ENCODE measurements at regions not wholly inside any gene's neighbourhood (a gene's known extent, or its start where the extent isn't known, plus 50 kb on each side); places are given as distances from the start of the nearest gene placed in this dataset.

DNA sequence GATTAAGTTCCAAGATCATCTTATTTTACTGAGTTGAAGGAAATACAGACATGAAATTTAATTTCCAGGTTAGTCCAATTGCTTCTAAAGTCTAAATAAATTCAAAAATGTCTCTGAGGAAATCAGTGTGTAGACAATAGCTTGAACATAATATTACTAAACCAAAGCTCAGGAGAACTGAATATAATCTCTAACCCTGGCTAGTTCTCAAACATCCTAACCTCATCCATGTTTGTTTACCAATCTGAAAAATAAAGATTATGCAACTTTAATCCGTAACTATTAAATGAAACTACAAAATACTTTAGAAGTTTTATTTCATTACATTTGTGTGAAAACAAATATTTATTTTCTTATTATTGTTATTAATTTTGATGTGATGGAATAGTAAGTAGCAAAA lies 387.2 kb downstream of the TBC1D32 start:
- ChIA-PET POLR2A (no interaction called here), CTCF (interaction anchor here (1.3 kb wide), 1 partner anchor 12 kb away, joined by 4 read pairs; no protein-coding TSS in a partner anchor)
- H3K27ac ChIP-seq (ENCODE audit: low read depth in 2 of 2, low read length in 1 of 2), result no peak overlapping the region
- peaks cover 0 to 4% of the 10 kb centered on the region in 2 experiments for H3K36me3 ChIP-seq (replicated peaks in 1 of 2; ENCODE audit: control insufficient read depth in 1 of 2, insufficient read depth in 2 of 2, low read length in 1 of 2)
- H3K4me2 ChIP-seq, result no peak overlapping the region
- no peaks in the 10 kb centered on the region for H3K9me3 ChIP-seq
- no peak for TF ChIP-seq RXRA (IDR thresholded peaks at IDR 0.05; ENCODE audit: borderline replicate concordance, low read depth)
- no peak for TF ChIP-seq FOXJ3 (CRISPR knock-in tag; IDR thresholded peaks at IDR 0.05)
- TF ChIP-seq, protein P1, sequence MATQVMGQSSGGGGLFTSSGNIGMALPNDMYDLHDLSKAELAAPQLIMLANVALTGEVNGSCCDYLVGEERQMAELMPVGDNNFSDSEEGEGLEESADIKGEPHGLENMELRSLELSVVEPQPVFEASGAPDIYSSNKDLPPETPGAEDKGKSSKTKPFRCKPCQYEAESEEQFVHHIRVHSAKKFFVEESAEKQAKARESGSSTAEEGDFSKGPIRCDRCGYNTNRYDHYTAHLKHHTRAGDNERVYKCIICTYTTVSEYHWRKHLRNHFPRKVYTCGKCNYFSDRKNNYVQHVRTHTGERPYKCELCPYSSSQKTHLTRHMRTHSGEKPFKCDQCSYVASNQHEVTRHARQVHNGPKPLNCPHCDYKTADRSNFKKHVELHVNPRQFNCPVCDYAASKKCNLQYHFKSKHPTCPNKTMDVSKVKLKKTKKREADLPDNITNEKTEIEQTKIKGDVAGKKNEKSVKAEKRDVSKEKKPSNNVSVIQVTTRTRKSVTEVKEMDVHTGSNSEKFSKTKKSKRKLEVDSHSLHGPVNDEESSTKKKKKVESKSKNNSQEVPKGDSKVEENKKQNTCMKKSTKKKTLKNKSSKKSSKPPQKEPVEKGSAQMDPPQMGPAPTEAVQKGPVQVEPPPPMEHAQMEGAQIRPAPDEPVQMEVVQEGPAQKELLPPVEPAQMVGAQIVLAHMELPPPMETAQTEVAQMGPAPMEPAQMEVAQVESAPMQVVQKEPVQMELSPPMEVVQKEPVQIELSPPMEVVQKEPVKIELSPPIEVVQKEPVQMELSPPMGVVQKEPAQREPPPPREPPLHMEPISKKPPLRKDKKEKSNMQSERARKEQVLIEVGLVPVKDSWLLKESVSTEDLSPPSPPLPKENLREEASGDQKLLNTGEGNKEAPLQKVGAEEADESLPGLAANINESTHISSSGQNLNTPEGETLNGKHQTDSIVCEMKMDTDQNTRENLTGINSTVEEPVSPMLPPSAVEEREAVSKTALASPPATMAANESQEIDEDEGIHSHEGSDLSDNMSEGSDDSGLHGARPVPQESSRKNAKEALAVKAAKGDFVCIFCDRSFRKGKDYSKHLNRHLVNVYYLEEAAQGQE (IDR thresholded peaks at IDR 0.05; ENCODE audit: low read depth, low read length), result no peak
- TF ChIP-seq, protein P2, sequence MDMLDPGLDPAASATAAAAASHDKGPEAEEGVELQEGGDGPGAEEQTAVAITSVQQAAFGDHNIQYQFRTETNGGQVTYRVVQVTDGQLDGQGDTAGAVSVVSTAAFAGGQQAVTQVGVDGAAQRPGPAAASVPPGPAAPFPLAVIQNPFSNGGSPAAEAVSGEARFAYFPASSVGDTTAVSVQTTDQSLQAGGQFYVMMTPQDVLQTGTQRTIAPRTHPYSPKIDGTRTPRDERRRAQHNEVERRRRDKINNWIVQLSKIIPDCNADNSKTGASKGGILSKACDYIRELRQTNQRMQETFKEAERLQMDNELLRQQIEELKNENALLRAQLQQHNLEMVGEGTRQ (IDR thresholded peaks at IDR 0.05; ENCODE audit: borderline replicate concordance, low read depth, low read length), result no peak
- TF ChIP-seq, protein P3, sequence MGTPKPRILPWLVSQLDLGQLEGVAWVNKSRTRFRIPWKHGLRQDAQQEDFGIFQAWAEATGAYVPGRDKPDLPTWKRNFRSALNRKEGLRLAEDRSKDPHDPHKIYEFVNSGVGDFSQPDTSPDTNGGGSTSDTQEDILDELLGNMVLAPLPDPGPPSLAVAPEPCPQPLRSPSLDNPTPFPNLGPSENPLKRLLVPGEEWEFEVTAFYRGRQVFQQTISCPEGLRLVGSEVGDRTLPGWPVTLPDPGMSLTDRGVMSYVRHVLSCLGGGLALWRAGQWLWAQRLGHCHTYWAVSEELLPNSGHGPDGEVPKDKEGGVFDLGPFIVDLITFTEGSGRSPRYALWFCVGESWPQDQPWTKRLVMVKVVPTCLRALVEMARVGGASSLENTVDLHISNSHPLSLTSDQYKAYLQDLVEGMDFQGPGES (IDR thresholded peaks at IDR 0.05; ENCODE audit: low read depth, low read length), result no peak
- TF ChIP-seq YY1 (IDR thresholded peaks at IDR 0.05; ENCODE audit: low read depth), result no peak
- no peak for TF ChIP-seq MEF2A (IDR thresholded peaks at IDR 0.05; ENCODE audit: borderline replicate concordance, low read depth)
- TF ChIP-seq JUND (IDR thresholded peaks at IDR 0.05), result no peak
- no peak for TF ChIP-seq TCF12 (IDR thresholded peaks at IDR 0.05)
- no peak for TF ChIP-seq EZH2phosphoT487 (IDR thresholded peaks at IDR 0.05; ENCODE audit: borderline replicate concordance, low read depth)
- TF ChIP-seq RFX5 (IDR thresholded peaks at IDR 0.05; ENCODE audit: low read length), result no peak
- TF ChIP-seq, protein P4, sequence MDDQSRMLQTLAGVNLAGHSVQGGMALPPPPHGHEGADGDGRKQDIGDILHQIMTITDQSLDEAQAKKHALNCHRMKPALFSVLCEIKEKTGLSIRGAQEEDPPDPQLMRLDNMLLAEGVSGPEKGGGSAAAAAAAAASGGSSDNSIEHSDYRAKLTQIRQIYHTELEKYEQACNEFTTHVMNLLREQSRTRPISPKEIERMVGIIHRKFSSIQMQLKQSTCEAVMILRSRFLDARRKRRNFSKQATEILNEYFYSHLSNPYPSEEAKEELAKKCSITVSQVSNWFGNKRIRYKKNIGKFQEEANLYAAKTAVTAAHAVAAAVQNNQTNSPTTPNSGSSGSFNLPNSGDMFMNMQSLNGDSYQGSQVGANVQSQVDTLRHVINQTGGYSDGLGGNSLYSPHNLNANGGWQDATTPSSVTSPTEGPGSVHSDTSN (IDR thresholded peaks at IDR 0.05), result no peak
- TF ChIP-seq, protein P5, sequence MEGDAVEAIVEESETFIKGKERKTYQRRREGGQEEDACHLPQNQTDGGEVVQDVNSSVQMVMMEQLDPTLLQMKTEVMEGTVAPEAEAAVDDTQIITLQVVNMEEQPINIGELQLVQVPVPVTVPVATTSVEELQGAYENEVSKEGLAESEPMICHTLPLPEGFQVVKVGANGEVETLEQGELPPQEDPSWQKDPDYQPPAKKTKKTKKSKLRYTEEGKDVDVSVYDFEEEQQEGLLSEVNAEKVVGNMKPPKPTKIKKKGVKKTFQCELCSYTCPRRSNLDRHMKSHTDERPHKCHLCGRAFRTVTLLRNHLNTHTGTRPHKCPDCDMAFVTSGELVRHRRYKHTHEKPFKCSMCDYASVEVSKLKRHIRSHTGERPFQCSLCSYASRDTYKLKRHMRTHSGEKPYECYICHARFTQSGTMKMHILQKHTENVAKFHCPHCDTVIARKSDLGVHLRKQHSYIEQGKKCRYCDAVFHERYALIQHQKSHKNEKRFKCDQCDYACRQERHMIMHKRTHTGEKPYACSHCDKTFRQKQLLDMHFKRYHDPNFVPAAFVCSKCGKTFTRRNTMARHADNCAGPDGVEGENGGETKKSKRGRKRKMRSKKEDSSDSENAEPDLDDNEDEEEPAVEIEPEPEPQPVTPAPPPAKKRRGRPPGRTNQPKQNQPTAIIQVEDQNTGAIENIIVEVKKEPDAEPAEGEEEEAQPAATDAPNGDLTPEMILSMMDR (IDR thresholded peaks at IDR 0.05), result no peak
- TF ChIP-seq MXI1 (IDR thresholded peaks at IDR 0.05; ENCODE audit: low read depth, low read length), result no peak
- TF ChIP-seq CHD2 (IDR thresholded peaks at IDR 0.05; ENCODE audit: low read length, partially characterized antibody), result no peak
- TF ChIP-seq, protein P6, sequence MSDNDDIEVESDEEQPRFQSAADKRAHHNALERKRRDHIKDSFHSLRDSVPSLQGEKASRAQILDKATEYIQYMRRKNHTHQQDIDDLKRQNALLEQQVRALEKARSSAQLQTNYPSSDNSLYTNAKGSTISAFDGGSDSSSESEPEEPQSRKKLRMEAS (IDR thresholded peaks at IDR 0.05; ENCODE audit: low read depth), result no peak
- TF ChIP-seq ELF1 (IDR thresholded peaks at IDR 0.05), result no peak
- TF ChIP-seq FOSL2 (IDR thresholded peaks at IDR 0.05; ENCODE audit: borderline replicate concordance, low read depth), result no peak
- H3F3A ChIP-seq (replicated peaks; ENCODE audit: insufficient read depth), result no peaks in the 10 kb centered on the region
- 4% methylated on average over 1 of the region's 1 CpG for whole genome bisulfite sequencing (ENCODE audit: low lambda C conversion rate)
- no peaks in the 10 kb centered on the region for H4K20me1 ChIP-seq (ENCODE audit: insufficient read depth)
- no peaks in the 10 kb centered on the region for H3K27me3 ChIP-seq (ENCODE audit: insufficient read depth)
- DNase-seq, result no peak
- H3K79me2 ChIP-seq (ENCODE audit: insufficient read depth), result no peaks in the 10 kb centered on the region
- no peaks in the 10 kb centered on the region for H3K4me1 ChIP-seq (ENCODE audit: control insufficient read depth in 1 of 2, insufficient read depth in 2 of 2, low read depth in 1 of 2, low read length in 1 of 2)
- no peak overlapping the region for H3K4me3 ChIP-seq (ENCODE audit: low read depth in 2 of 2, low read length in 1 of 2)
- no peak overlapping the region for H3K9ac ChIP-seq
- no peaks in the 10 kb centered on the region for H3K9me2 ChIP-seq
- H2AFZ ChIP-seq (ENCODE audit: low read depth), result no peak overlapping the region
